Stomach (tissue), 8 donors: ENCODE measurements at regions not wholly inside any gene's neighbourhood (a gene's known extent, or its start where the extent isn't known, plus 50 kb on each side); places are given as distances from the start of the nearest gene placed in this dataset.

Experiments
- DNase-seq, 2 donors: peaks; one replicate each; pipeline versions ENCODE4 v3.0.0 to v3.0.0-alpha.2; 2013 to 2019
- H3K27ac ChIP-seq, 5 donors: fragments of 200-600 bp in 4 of 5; sonication (generic) in 4 of 5; one replicate each; pipeline ENCODE4 v1.5.1; 2013 to 2019; ENCODE audit warnings: mild to moderate bottlenecking in 1 of 5, moderate library complexity in 1 of 5
- H3K27me3 ChIP-seq, 3 donors: fragments of 200-600 bp; sonication (generic); one replicate each; pipeline ENCODE4 v1.5.1; 2017 to 2019; ENCODE audit warnings: mixed run types in 1 of 3
- H3K36me3 ChIP-seq, 4 donors: fragments of 200-600 bp; sonication (generic); 1 replicate in 3 of 4; 2 replicates in 1 of 4; pipeline ENCODE4 v1.5.1; 2016 to 2019
- H3K4me1 ChIP-seq, 4 donors: fragments of 200-600 bp; sonication (generic); one replicate each; pipeline ENCODE4 v1.5.1; 2016 to 2019
- H3K4me3 ChIP-seq, 4 donors: fragments of 200-600 bp; sonication (generic) in 3 of 4; one replicate each; pipeline ENCODE4 v1.5.1; 2016 to 2019; ENCODE audit warnings: mild to moderate bottlenecking in 1 of 4
- H3K9me3 ChIP-seq, 4 donors: fragments of 200-600 bp; sonication (generic); one replicate each; pipeline ENCODE4 v1.5.1; 2016 to 2019
- CTCF ChIP-seq, 7 experiments: fragments of 450-650 bp in 4 of 7; fragments of 200-600 bp in 3 of 7; sonication (generic) in 3 of 7; IDR thresholded peaks; one replicate each; pipeline ENCODE4 v1.5.1; 2016 to 2019; ENCODE audit warnings: antibody characterized with exemption in 7 of 7, control low read depth in 2 of 7, mild to moderate bottlenecking in 1 of 7
- EP300 ChIP-seq: sonication (generic); formaldehyde crosslinking; IDR thresholded peaks from one replicate; pipeline ENCODE4 v1.6.1; 2017; ENCODE audit warnings: antibody characterized with exemption
- POLR2A ChIP-seq, 4 donors: fragments of 450-650 bp; IDR thresholded peaks; one replicate each; pipeline ENCODE4 v1.6.1; 2016; ENCODE audit warnings: antibody characterized with exemption in 4 of 4, control low read depth in 2 of 4, mild to moderate bottlenecking in 1 of 4, moderate library complexity in 1 of 4
- POLR2AphosphoS5 ChIP-seq, 3 donors: sonication (generic); formaldehyde crosslinking; IDR thresholded peaks; one replicate each; pipeline ENCODE4 v1.6.1; 2016; ENCODE audit warnings: antibody characterized with exemption in 3 of 3
- WGBS, 5 donors: extraction: QIAGEN DNeasy Blood & Tissue Kit in 3 of 5; methylation state at CpG; one replicate each; pipeline versions ENCODE4 v1.1.5 to v1.1.7; 2013 to 2018; 5-methylcytosine and 5-hydroxymethylcytosine counted together
- intact Hi-C: fragments of 100-400 bp; cut with DNase I; formaldehyde crosslinking; loops from one replicate; pipeline ENCODE4 v1.15.1; 2023; ENCODE audit warnings: low total_unique reads
- donor health status: healthy with polysubstance abuse.
- donor health status: Bipolar disorder and iron deficiency.
- donor health status: healthy.

- intact Hi-C loops, result no loop called here
- TF ChIP-seq POLR2A (IDR thresholded peaks at IDR 0.05) (no peak), POLR2AphosphoS5 (IDR thresholded peaks at IDR 0.05) (peak in 1 of 3 donors; percentile 35), CTCF (IDR thresholded peaks at IDR 0.05) (no peak)
- H3K4me3 ChIP-seq, result no peak overlapping the region
- DNase-seq, result peak in 1 of 2 donors; percentile 34
- H3K27ac ChIP-seq, result peak overlapping the region in 3 of 5 donors; percentile 47 to 62 (median 49)
- peaks cover 0 to 32% (median 18%) of the 10 kb centered on the region in 4 donors for H3K4me1 ChIP-seq
- peaks cover 0 to 9% (median 4%) of the 10 kb centered on the region in 4 donors for H3K9me3 ChIP-seq
- H3K36me3 ChIP-seq, result no peaks in the 10 kb centered on the region
- H3K27me3 ChIP-seq, result no peaks in the 10 kb centered on the region
Measured at GRCh38 chr12:104896146-104896545, 61.9 kb downstream of the SLC41A2 start.

DNA sequence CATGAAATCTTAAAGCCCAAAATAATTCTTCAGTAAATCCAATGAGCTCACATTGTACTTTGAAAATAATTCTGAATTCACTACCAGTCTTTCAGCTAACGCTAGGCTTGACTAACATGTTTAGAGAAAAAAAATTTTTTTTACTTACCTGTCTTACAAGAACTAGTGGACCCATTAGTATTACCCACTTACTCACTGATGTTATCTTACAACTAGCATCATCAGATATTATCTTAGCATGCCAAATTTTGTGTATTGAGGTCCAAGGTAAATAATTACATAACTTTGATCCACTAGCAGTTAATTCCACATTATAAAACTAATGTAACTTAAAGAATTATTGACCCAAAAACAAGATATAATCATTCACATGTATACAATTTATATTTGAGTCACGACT is 62.7 kb downstream of the SLC41A2 start:
- H3K27ac ChIP-seq, result no peak overlapping the region

GRCh38 chr12:104890476-104891096 is 67.5 kb downstream of the SLC41A2 start:
- WGBS, 5 donors, result 83 to 90% (median 87%) methylated on average over 5 of the region's 5 CpGs
- H3K27me3 ChIP-seq, result no peaks in the 10 kb centered on the region
- no peak for DNase-seq

More for the DNA sequence above, 62.7 kb downstream of the SLC41A2 start:
- TF ChIP-seq POLR2A (IDR thresholded peaks at IDR 0.05) (no peak), CTCF (IDR thresholded peaks at IDR 0.05) (no peak), POLR2AphosphoS5 (IDR thresholded peaks at IDR 0.05) (no peak), EP300 (no peak)
- H3K27me3 ChIP-seq, result no peaks in the 10 kb centered on the region
- peaks cover 0 to 25% (median 14%) of the 10 kb centered on the region in 4 donors for H3K4me1 ChIP-seq
- H3K4me3 ChIP-seq, result no peak overlapping the region
- H3K9me3 ChIP-seq, result peaks cover 0 to 9% (median 4%) of the 10 kb centered on the region in 4 donors
- no peaks in the 10 kb centered on the region for H3K36me3 ChIP-seq
- 52 to 60% (median 56%) methylated on average over 2 of the region's 2 CpGs for WGBS, 5 donors
- DNase-seq, result no peak
- intact Hi-C loops, result no loop called here

DNA sequence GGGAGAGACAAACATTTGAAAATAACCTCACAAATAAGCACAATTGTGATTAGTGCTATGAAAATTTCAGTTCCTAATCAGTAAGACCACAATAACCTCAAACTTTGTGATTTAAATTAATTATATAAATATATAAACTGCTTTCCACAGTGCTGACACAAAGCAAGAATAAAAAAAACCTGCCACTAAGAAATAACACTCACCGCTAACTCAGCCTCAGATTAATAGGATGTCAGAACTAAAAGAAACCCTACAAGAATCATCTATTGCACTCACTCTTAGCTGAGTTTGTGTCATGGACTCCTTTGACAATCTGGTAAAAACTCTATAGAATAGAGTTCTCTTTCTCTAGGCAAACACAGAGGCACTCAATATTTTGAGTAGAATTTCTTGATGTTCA is 68.4 kb downstream of the SLC41A2 start:
- H3K27me3 ChIP-seq, result no peaks in the 10 kb centered on the region
- no peak overlapping the region for H3K27ac ChIP-seq
- no peaks in the 10 kb centered on the region for H3K36me3 ChIP-seq
- 93 to 98% (median 97%) methylated on average over 1 of the region's 1 CpG for WGBS, 5 donors
- no peak for DNase-seq
- H3K4me1 ChIP-seq, result peaks cover 4 to 20% (median 9%) of the 10 kb centered on the region in 4 donors
- no peaks in the 10 kb centered on the region for H3K9me3 ChIP-seq
- TF ChIP-seq POLR2A (IDR thresholded peaks at IDR 0.05) (no peak), EP300 (no peak), CTCF (IDR thresholded peaks at IDR 0.05) (no peak), POLR2AphosphoS5 (IDR thresholded peaks at IDR 0.05) (no peak)
- no peak overlapping the region for H3K4me3 ChIP-seq
- intact Hi-C loops, result no loop called here

More at GRCh38 chr12:104890476-104891096, 67.5 kb downstream of the SLC41A2 start:
- no peak overlapping the region for H3K27ac ChIP-seq
- H3K9me3 ChIP-seq, result no peaks in the 10 kb centered on the region
- no peaks in the 10 kb centered on the region for H3K36me3 ChIP-seq
- no peak for TF ChIP-seq EP300
- TF ChIP-seq CTCF (IDR thresholded peaks at IDR 0.05), result no peak
- no peak for TF ChIP-seq POLR2A (IDR thresholded peaks at IDR 0.05)
- TF ChIP-seq POLR2AphosphoS5 (IDR thresholded peaks at IDR 0.05), result no peak
- H3K4me1 ChIP-seq, result peaks cover 4 to 20% (median 11%) of the 10 kb centered on the region in 4 donors
- H3K4me3 ChIP-seq, result no peak overlapping the region
- intact Hi-C loops, result no loop called here
